GM08714 (cell line): ENCODE measurements at regions not wholly inside any gene's neighbourhood (a gene's known extent, or its start where the extent isn't known, plus 50 kb on each side); places are given as distances from the start of the nearest gene placed in this dataset.

Experiments
- H3K4me3 ChIP-seq: fragments of 200-500 bp; sonication (Bioruptor generic); 2 replicates; pipeline ENCODE4 v1.5.1; 2014; ENCODE audit warnings: mild to moderate bottlenecking, low read length, inconsistent platforms
- ZNF274 ChIP-seq: IDR thresholded peaks from 2 replicates; pipeline ENCODE4 v1.6.1; 2012; ENCODE audit warnings: mild to moderate bottlenecking, low read depth, low read length

- TF ChIP-seq ZNF274: no peak
- H3K4me3 ChIP-seq: no peak overlapping the region
These were observed 416.6 kb downstream of the PLCL1 start for GRCh38 chr2:198220763-198221610.

GRCh38 chr2:198219292-198219691 lies 414.9 kb downstream of the PLCL1 start:
- no peak overlapping the region for H3K4me3 ChIP-seq

GRCh38 chr2:198214114-198214596 lies 409.8 kb downstream of the PLCL1 start:
- TF ChIP-seq ZNF274: no peak
- H3K4me3 ChIP-seq: no peak overlapping the region

More at GRCh38 chr2:198219292-198219691, 414.9 kb downstream of the PLCL1 start:
- TF ChIP-seq ZNF274: no peak

- TF ChIP-seq ZNF274: no peak
- no peak overlapping the region for H3K4me3 ChIP-seq
These were observed 408.9 kb downstream of the PLCL1 start for GRCh38 chr2:198213253-198213652.

- TF ChIP-seq ZNF274: no peak
- H3K4me3 ChIP-seq: no peak overlapping the region
These were observed 407.3 kb downstream of the PLCL1 start for GRCh38 chr2:198211706-198212105.

GRCh38 chr2:198203336-198204069 lies 399.1 kb downstream of the PLCL1 start:
- no peak overlapping the region for H3K4me3 ChIP-seq
- no peak for TF ChIP-seq ZNF274
